B cell (primary cell): ENCODE measurements at regions not wholly inside any gene's neighbourhood (a gene's known extent, or its start where the extent isn't known, plus 50 kb on each side); places are given as distances from the start of the nearest gene placed in this dataset.

ENCODE experiments used
- EZH2 ChIP-seq: IDR thresholded peaks from 2 replicates; pipeline ENCODE4 v1.6.1; 2012; ENCODE audit warnings: borderline replicate concordance, low read depth, mild to moderate bottlenecking, moderate library complexity, low read length; ENCODE audit not compliant: insufficient read depth, poor library complexity, severe bottlenecking
- TF ChIP-seq, protein P1 (sequence below): fragments of 200-600 bp; IDR thresholded peaks from one replicate; pipeline ENCODE4 v1.8.0; 2022; ENCODE audit warnings: antibody characterized with exemption, mild to moderate bottlenecking

DNA sequence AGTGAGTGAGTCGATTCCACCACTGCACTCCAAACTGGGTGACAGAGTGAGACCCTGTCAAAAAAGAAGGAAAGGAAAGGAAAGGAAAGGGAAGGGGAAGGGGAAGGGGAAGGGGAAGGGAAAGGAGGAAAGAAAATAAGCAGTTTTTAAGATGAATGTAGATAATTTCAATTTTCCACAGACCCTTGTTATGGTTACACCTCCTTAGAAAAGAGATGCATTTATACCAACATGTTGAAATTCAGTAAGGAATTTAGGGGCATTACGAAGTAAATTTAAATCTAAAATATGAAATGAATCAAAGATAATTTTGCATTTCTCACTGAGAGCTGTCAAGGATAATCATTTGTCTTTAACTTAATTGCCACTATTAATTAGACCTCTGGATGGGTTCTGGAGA lies 146.5 kb upstream of the TMC3 start:
- TF ChIP-seq, protein P1, sequence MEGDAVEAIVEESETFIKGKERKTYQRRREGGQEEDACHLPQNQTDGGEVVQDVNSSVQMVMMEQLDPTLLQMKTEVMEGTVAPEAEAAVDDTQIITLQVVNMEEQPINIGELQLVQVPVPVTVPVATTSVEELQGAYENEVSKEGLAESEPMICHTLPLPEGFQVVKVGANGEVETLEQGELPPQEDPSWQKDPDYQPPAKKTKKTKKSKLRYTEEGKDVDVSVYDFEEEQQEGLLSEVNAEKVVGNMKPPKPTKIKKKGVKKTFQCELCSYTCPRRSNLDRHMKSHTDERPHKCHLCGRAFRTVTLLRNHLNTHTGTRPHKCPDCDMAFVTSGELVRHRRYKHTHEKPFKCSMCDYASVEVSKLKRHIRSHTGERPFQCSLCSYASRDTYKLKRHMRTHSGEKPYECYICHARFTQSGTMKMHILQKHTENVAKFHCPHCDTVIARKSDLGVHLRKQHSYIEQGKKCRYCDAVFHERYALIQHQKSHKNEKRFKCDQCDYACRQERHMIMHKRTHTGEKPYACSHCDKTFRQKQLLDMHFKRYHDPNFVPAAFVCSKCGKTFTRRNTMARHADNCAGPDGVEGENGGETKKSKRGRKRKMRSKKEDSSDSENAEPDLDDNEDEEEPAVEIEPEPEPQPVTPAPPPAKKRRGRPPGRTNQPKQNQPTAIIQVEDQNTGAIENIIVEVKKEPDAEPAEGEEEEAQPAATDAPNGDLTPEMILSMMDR: no peak
- no peak for TF ChIP-seq EZH2
